ENCODE measurements at regions not wholly inside any gene's neighbourhood (a gene's known extent, or its start where the extent isn't known, plus 50 kb on each side); places are given as distances from the start of the nearest gene placed in this dataset.

DNA sequence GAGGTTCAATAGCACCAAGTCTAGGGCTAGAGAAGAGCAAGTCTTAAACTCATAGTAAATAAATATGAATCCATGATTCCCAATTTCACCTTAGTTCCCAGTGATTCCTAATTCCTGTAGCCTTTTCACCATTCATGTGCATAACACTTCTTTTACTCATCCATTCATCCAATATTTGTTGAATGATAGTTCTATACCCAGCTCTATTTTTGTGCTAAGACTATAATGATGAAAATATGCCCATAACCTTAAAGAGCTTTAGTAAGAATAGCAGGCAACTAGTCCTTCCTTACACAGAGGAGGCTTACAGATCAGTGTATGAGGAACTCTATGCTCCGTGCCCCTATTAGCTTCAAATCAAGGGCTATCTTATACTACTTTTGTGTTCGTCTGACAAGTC lies 280.2 kb upstream of the CHRM2 start:
- no peak overlapping the region for H3K4me3 ChIP-seq
- intact Hi-C loops (cut with DNase I, micrococcal nuclease) = no loop called here
- DNase-seq (no peak), ATAC-seq (no peak)
- H3K9me3 ChIP-seq = peaks cover 16% of the 10 kb centered on the region
- no peaks in the 10 kb centered on the region for H3K4me1 ChIP-seq (ENCODE audit: low read depth)
- TF ChIP-seq, protein P1, sequence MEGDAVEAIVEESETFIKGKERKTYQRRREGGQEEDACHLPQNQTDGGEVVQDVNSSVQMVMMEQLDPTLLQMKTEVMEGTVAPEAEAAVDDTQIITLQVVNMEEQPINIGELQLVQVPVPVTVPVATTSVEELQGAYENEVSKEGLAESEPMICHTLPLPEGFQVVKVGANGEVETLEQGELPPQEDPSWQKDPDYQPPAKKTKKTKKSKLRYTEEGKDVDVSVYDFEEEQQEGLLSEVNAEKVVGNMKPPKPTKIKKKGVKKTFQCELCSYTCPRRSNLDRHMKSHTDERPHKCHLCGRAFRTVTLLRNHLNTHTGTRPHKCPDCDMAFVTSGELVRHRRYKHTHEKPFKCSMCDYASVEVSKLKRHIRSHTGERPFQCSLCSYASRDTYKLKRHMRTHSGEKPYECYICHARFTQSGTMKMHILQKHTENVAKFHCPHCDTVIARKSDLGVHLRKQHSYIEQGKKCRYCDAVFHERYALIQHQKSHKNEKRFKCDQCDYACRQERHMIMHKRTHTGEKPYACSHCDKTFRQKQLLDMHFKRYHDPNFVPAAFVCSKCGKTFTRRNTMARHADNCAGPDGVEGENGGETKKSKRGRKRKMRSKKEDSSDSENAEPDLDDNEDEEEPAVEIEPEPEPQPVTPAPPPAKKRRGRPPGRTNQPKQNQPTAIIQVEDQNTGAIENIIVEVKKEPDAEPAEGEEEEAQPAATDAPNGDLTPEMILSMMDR (IDR thresholded peaks at IDR 0.05) = no peak
- no peaks in the 10 kb centered on the region for H3K36me3 ChIP-seq (ENCODE audit: low read depth)

DNA sequence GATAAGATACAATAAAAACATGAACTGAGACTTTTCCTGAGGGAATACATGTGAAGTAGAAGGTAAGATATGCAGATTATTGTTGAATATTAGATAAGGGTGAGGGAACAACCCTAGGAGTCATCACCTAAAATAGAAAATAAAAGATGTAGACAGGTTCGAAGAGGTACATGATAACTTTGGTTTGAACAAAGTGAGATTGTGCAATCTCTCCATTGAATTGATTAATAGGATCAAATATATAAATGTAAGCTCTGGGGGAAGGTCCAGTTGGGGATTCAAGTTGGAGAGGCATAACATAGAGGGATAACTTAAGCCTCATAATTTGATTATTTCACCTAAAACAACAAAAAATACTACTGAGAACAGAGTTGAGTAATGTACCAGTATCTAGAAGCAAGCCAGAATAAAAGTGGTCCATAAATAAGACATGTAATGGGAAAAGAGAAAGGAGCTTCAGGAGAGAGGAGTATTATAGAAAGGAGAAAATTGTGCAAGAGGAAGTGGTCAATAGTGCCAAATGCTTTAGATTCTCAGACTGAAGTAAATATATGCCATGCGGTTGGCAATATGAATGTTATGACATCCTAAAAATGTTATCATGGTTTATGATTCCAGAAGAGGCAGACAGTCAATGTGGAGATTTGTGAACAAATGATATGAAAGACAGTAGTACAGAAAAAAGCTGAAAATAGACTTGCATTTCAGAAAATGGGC lies 282.3 kb upstream of the CHRM2 start:
- Histone ChIP-seq H3K4me1 (ENCODE audit: low read depth) (no peaks in the 10 kb centered on the region), H3K4me3 (no peak overlapping the region), H3K36me3 (ENCODE audit: low read depth) (no peaks in the 10 kb centered on the region), H3K9me3 (peaks cover 16% of the 10 kb centered on the region)
- intact Hi-C loops (cut with DNase I, micrococcal nuclease) = no loop called here
- TF ChIP-seq, protein P1 (IDR thresholded peaks at IDR 0.05) = no peak
- DNase-seq = no peak
- no peak for ATAC-seq

DNA sequence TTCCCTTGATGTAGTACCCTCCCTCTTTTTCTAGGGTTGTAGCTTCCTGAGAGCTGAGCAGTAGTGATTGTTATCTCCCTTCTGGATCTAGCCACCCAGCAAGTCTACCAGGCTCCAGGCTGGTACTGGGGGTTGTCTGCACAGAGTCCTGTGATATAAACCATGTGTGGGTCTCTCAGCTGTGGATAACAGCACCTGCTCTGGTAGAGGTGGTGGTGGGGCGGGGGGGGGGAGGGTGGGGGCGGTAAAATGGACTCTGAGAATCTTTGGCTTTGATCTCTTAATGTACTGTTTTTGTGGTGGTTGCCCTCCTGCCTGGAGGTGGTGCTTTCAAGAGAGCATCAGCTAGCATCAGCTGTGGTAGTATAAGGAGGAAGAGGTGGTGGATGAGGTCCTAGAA lies 302.0 kb upstream of the CHRM2 start:
- Histone ChIP-seq H3K4me3 (no peak overlapping the region), H3K4me1 (ENCODE audit: low read depth) (no peaks in the 10 kb centered on the region), H3K9me3 (peaks cover 5% of the 10 kb centered on the region), H3K36me3 (ENCODE audit: low read depth) (no peaks in the 10 kb centered on the region)
- TF ChIP-seq, protein P1 (IDR thresholded peaks at IDR 0.05) = no peak
- ATAC-seq (no peak), DNase-seq (no peak)
- intact Hi-C loops (cut with DNase I, micrococcal nuclease) = no loop called here

DNA sequence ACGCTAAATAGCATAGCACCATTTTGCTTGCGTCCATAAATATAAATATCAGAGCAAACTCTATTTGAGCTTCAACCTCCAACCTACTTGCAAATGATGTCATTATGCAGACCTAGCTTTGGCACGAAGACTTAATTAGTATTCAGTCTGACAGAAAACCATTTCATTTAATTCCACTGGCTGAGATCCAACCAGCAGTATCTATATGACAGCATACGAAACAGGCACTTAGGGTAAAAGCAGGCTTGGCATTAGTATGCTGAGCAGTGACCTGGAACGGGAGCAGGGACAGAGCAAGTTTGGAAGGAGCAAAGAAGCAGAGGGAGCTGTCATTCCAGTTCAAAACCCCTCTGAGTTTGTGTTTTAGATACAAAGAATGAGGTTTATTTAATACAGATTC lies 312.5 kb upstream of the CHRM2 start:
- DNase-seq (no peak), ATAC-seq (no peak)
- intact Hi-C loops (cut with DNase I, micrococcal nuclease) = no loop called here
- Histone ChIP-seq H3K4me1 (ENCODE audit: low read depth) (no peaks in the 10 kb centered on the region), H3K4me3 (no peak overlapping the region), H3K9me3 (peaks cover 19% of the 10 kb centered on the region), H3K36me3 (ENCODE audit: low read depth) (no peaks in the 10 kb centered on the region)
- TF ChIP-seq, protein P1 (IDR thresholded peaks at IDR 0.05) = no peak

DNA sequence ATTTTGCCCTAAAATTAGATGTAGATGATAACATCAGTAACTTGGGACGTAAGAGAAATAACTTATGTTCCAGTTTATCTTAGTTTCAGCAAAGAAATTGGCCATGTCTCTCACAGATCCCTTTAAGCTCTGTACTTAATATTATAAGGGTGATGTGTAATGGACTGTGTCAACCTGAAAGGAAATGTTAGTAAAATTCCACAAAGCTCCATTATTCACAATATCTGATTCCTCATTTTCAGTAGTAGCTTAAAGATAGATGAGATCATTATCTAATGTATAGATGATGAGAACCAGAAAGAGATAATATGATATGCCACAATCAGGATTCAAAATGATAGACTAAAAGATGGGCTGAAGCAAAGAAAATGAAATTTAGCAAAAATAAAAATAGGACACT lies 316.8 kb upstream of the CHRM2 start:
- no peak overlapping the region for H3K4me3 ChIP-seq
- H3K9me3 ChIP-seq = peaks cover 25% of the 10 kb centered on the region
- no peak for ATAC-seq
- intact Hi-C loops (cut with DNase I, micrococcal nuclease) = no loop called here
- no peak for DNase-seq
- TF ChIP-seq, protein P1 (IDR thresholded peaks at IDR 0.05) = no peak
- H3K4me1 ChIP-seq (ENCODE audit: low read depth) = no peaks in the 10 kb centered on the region
- no peaks in the 10 kb centered on the region for H3K36me3 ChIP-seq (ENCODE audit: low read depth)

DNA sequence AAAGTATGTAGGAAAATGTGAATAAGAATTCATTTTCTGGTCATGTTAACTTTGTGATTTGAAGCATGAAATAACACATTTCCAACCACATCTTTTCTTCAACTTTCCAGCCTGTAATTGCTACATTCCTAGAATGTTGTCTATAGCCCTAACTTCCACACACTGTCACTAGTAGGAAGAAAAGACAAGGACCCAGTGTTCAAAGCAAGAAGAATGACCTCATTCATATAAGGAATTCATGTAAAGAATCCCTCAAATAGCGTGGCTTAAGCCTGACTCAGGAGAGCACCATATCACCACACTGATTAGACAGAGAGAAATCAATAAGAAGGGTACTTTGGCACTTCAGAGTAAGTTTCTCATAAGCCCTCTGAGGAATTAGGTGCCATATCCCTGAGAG lies 318.7 kb upstream of the CHRM2 start:
- intact Hi-C loops (cut with DNase I, micrococcal nuclease) = no loop called here
- ATAC-seq = no peak
- no peak for DNase-seq
- peaks cover 24% of the 10 kb centered on the region for H3K9me3 ChIP-seq
- TF ChIP-seq, protein P1 (IDR thresholded peaks at IDR 0.05) = no peak
- no peaks in the 10 kb centered on the region for H3K36me3 ChIP-seq (ENCODE audit: low read depth)
- H3K4me3 ChIP-seq = no peak overlapping the region
- no peaks in the 10 kb centered on the region for H3K4me1 ChIP-seq (ENCODE audit: low read depth)

Measured in mucosa of descending colon (tissue), 3 donors.